ENCODE measurements at regions not wholly inside any gene's neighbourhood (a gene's known extent, or its start where the extent isn't known, plus 50 kb on each side); places are given as distances from the start of the nearest gene placed in this dataset.
"Not testable (repeated sequence)": the region's sequence is repeated elsewhere in the genome, so short reads cannot be mapped to it uniquely, and the experiment has no call there.

- DNase-seq, result no peak
Observed at GRCh38 chr16:73949574-73950320, 346.9 kb upstream of the PSMD7 start.

- no peak for DNase-seq
Observed at GRCh38 chr16:73945631-73946030, 351.0 kb upstream of the PSMD7 start.

- not testable (repeated sequence) for DNase-seq
Observed at GRCh38 chr16:73943184-73943583, 353.4 kb upstream of the PSMD7 start.

GRCh38 chr16:73940786-73941185 is 355.8 kb upstream of the PSMD7 start:
- not testable (repeated sequence) for DNase-seq

- DNase-seq, result no peak
Observed at GRCh38 chr16:73923951-73924350, 372.7 kb upstream of the PSMD7 start.

- DNase-seq, result no peak
Observed at GRCh38 chr16:73921295-73921694, 375.3 kb upstream of the PSMD7 start.

- no peak for DNase-seq
Observed at GRCh38 chr16:73916829-73917594, 379.6 kb upstream of the PSMD7 start.

- DNase-seq, result no peak
Observed at GRCh38 chr16:73915935-73916334, 380.7 kb upstream of the PSMD7 start.

- DNase-seq, result no peak
Observed at GRCh38 chr16:73915140-73915539, 381.5 kb upstream of the PSMD7 start.

GRCh38 chr16:73912850-73913249 is 383.8 kb upstream of the PSMD7 start:
- DNase-seq, result no peak

- DNase-seq, result no peak
Observed at GRCh38 chr16:73912281-73912680, 384.3 kb upstream of the PSMD7 start.

- DNase-seq, result no peak
Observed at GRCh38 chr16:73909529-73910035, 387.0 kb upstream of the PSMD7 start.

GRCh38 chr16:73891129-73891542 is 405.5 kb upstream of the PSMD7 start:
- DNase-seq, result no peak

GRCh38 chr16:73890186-73891128 is 406.2 kb upstream of the PSMD7 start:
- no peak for DNase-seq

GRCh38 chr16:73888840-73889490 is 407.6 kb upstream of the PSMD7 start:
- DNase-seq, result no peak

- DNase-seq, result no peak
Observed at GRCh38 chr16:73887911-73888310, 408.7 kb upstream of the PSMD7 start.

GRCh38 chr16:73886426-73886825 is 410.2 kb upstream of the PSMD7 start:
- DNase-seq, result no peak

- no peak for DNase-seq
Observed at GRCh38 chr16:73885319-73885718, 411.3 kb upstream of the PSMD7 start.

GRCh38 chr16:73883841-73884240 is 412.8 kb upstream of the PSMD7 start:
- DNase-seq, result no peak

- DNase-seq, result no peak
Observed at GRCh38 chr16:73883126-73883525, 413.5 kb upstream of the PSMD7 start.

GRCh38 chr16:73882651-73883050 is 414.0 kb upstream of the PSMD7 start:
- no peak for DNase-seq

- no peak for DNase-seq
Observed at GRCh38 chr16:73882033-73882432, 414.6 kb upstream of the PSMD7 start.
